ENCODE measurements at regions not wholly inside any gene's neighbourhood (a gene's known extent, or its start where the extent isn't known, plus 50 kb on each side); places are given as distances from the start of the nearest gene placed in this dataset.

DNA sequence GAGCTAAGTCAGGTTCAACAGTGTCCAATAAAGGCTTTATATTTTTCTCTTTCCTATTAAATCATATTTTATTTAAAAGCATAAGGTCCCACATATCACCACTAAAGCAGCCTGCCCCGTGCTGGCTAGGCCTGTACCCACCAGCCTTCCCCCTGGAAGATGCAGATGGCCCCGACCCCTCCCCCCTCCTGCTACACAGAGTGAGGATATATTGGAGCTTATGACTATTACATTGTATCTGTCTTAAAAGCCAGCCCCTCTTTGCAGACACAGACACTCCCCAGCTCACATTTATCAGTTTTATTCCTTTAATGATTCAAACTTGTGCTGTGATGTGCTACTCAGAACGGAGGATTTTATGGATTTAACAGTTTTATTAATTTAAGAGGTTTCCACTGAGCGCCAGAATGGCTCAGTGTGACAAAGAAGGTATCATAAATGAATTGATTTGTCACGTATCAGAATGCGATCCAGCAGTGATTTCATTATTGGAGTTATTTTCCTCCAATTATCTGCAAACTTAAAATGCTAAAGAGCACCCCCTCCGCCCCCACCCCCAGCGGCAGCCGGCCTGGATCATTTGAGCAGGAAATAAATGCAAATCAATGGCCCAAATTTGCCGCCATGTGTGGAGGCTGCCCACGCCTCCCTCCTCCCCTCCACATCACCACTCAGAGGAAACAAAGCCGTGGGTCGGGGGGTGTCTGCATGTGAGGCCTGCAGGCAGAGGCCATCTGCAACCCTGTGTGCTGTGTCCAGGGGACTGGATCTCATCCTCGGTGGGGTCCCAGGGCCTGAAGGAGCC is 72.6 kb upstream of the ZMIZ1 start:
- no peak for TF ChIP-seq TARDBP (IDR thresholded peaks at IDR 0.05)
- TF ChIP-seq NFRKB (IDR thresholded peaks at IDR 0.05) = no peak
- no peak for TF ChIP-seq SUZ12 (IDR thresholded peaks at IDR 0.05)
- no peak for TF ChIP-seq HDGF (IDR thresholded peaks at IDR 0.05; ENCODE audit: borderline replicate concordance)
- TF ChIP-seq ZNF384 (IDR thresholded peaks at IDR 0.05) = no peak
- no peak for TF ChIP-seq L3MBTL2 (conservative IDR thresholded peaks at IDR 0.05)
- no peak for TF ChIP-seq SP1 (IDR thresholded peaks at IDR 0.05)
- no peak for TF ChIP-seq FOXA1 (IDR thresholded peaks at IDR 0.05)
- TF ChIP-seq, protein P1, sequence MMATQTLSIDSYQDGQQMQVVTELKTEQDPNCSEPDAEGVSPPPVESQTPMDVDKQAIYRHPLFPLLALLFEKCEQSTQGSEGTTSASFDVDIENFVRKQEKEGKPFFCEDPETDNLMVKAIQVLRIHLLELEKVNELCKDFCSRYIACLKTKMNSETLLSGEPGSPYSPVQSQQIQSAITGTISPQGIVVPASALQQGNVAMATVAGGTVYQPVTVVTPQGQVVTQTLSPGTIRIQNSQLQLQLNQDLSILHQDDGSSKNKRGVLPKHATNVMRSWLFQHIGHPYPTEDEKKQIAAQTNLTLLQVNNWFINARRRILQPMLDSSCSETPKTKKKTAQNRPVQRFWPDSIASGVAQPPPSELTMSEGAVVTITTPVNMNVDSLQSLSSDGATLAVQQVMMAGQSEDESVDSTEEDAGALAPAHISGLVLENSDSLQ (IDR thresholded peaks at IDR 0.05) = no peak

Data from HEK293T (cell line).